GM19395 (cell line): ENCODE measurements at regions not wholly inside any gene's neighbourhood (a gene's known extent, or its start where the extent isn't known, plus 50 kb on each side); places are given as distances from the start of the nearest gene placed in this dataset.
"Not testable (repeated sequence)": the region's sequence is repeated elsewhere in the genome, so short reads cannot be mapped to it uniquely, and the experiment has no call there.

Experiments
- ATAC-seq: cut with Tn5 transposase; IDR thresholded peaks from one replicate; pipeline ENCODE4 v1.9.1; 2021; ENCODE audit warnings: mild to moderate bottlenecking, moderate library complexity; ENCODE audit not compliant: unreplicated experiment

GRCh38 chr3:77707281-77707680 is 667.4 kb downstream of the ROBO2 start:
- no peak for ATAC-seq

- no peak for ATAC-seq
Observed at GRCh38 chr3:77709155-77709554, 669.3 kb downstream of the ROBO2 start.

DNA sequence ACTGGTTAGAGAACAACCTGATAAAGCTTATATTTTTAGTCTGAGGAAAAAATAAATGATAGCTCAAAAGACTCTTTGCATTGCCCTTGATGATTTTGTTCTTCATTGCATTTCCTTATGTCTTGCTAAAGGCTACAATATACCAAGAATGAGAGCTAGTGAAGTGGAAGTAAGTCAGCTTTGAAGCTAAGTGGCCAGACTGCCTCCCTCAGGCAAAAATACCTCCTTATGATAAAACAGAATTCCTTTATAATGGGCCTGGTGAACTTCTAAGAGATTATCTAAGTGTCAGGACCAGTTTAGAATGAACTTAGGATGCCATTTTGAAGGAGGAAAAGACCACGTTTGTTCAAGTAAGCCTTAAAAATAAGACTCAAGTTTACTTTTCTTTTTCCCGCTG is 678.4 kb downstream of the ROBO2 start:
- ATAC-seq, result no peak

GRCh38 chr3:77720460-77720971 is 680.6 kb downstream of the ROBO2 start:
- no peak for ATAC-seq

DNA sequence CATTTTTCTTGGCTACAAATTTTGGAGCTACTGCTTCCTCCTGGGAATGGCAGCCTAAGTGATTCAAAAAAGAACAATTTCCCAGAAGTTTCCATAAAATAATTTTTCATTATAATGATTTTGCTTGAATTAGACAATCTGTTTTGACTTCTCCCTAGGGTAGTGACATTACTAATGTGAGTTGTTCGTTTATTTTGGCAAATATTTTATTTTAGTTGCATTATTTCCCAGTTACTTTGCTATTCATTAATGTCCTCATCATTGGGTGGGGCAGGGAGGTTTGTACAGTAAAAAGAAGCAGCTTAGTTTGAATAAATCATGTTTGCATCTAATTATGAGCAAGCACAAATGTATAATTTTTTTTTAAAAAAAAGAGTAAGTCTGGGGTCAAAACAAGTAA is 686.6 kb downstream of the ROBO2 start:
- no peak for ATAC-seq

DNA sequence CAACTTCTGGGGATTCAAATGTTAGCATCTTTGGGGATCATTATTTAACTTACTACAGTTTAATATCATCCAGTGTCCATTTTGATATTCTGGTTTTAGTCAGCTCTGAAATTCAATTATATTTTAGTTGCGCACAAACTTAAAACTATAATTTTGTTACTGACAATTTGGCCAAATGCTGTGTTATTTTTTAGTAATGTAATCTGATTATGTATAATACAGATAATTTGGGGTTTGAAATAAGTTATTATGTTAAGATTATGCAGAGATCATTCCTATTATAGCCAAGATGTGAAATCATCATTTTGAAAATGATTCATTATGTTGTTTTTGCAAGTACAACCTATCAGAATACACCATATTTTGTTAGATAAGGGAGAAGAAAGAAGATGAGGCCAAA is 706.1 kb downstream of the ROBO2 start:
- ATAC-seq, result no peak

- no peak for ATAC-seq
Observed at GRCh38 chr3:77746892-77747291, 707.0 kb downstream of the ROBO2 start.

GRCh38 chr3:77756397-77756975 is 716.6 kb downstream of the ROBO2 start:
- not testable (repeated sequence) for ATAC-seq

DNA sequence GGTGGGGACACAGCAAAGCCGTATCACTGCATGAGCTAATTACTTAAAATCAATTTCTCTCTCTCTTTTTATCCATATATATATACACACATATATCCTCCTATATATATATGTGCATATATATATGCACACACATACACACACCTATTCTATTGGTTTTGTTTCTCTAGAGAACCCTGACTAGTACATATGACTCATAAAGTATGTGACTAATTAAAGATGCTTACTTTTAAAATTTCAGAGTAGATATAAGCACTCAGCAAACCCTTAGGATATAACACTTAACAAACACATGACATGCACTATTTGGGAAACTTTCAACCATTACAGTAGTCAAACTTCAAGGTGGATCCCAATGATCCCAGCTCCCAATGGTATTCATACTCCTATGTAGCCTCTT is 732.6 kb downstream of the ROBO2 start:
- no peak for ATAC-seq

- no peak for ATAC-seq
Observed at GRCh38 chr3:77773084-77773483, 733.2 kb downstream of the ROBO2 start.

DNA sequence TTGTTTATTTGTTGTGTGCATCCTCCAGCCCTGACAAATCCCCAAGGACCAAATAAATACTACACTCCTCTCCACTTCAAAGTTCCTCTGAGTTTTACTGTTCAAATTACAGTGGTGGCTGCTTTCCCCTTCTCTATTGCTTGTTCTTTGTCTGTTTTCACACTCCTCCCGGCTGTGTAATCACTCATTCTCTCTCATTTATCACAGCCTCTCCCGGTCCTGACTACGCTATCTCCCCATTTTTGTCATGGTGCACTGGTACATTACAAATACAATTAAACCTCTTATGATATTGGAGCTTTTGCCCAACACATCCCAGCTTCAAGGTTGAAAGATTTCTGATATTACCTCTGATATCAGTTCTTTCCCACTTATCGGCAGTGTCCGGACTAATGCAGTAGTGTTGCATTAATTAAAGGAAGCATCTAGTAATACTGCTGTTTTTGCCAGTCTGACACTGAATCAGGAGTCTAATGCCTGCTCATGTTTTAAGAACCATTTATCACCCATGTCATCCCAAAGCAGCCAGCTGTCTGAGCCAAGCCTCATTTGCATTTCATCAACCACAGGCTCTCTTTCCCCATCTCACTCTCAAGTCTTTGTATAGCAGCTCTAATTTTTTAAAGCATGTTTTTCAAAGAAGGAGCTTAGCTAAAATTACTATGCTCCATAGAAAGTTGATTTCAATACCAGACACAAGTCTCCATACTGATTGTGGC is 740.5 kb downstream of the ROBO2 start:
- no peak for ATAC-seq

GRCh38 chr3:77786216-77786615 is 746.3 kb downstream of the ROBO2 start:
- no peak for ATAC-seq

GRCh38 chr3:77795013-77795412 is 755.1 kb downstream of the ROBO2 start:
- ATAC-seq, result no peak

DNA sequence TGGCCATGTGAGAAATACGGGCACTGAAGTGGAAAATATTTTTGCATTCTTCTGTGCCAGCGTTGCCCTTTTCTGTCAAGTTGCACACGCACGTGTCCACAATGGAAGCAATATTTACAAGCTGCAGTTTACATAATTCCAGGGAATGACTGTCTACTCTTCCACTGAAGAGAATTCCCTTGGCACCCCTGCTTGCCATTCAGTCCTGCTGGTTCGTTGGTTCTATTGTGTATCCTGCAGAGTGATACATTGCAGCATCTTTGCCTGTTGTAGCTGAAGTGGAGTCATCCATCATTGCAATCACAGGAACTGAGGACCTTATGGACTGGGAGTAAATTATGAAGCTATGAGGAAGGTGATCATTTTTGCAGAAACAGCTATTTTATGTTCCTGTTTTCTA is 759.4 kb downstream of the ROBO2 start:
- ATAC-seq, result no peak

DNA sequence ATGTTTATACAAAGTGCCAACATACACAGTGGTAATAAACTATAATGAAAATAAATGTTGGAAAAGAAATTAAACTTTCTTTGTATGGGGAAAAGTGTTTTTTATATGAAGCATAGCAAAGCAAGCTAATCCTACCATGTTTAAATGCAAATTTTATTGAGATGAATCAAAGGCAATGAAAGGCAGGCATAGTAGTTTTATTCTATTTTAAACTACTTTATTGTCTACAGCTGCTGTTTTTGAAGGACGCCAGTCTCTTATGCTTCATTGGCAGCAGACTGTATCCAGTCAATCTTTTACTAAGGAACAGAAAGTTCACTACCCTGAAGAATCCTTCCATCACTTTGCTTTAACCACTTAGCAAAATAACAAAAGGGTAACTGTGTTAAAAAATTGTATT is 761.0 kb downstream of the ROBO2 start:
- no peak for ATAC-seq

DNA sequence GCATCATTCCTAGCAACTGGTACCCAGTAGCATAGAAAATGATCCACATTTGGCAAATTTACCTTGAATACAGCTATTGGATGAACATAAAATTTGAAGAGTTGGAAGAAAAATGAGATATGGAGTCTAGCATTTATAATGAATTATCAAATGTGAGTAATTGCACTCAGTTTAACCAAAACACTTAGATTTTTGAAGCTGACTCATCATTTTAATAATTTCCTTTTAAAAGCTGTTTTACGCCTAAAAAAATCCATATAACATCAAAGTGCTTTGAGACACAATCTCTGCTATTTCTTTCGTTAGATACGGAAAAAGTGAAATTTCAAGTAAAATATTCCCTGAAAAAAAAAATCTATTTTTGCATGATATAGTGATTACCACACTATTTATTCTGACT is 767.4 kb downstream of the ROBO2 start:
- ATAC-seq, result no peak

- ATAC-seq, result no peak
Observed at GRCh38 chr3:77814845-77815244, 774.9 kb downstream of the ROBO2 start.

DNA sequence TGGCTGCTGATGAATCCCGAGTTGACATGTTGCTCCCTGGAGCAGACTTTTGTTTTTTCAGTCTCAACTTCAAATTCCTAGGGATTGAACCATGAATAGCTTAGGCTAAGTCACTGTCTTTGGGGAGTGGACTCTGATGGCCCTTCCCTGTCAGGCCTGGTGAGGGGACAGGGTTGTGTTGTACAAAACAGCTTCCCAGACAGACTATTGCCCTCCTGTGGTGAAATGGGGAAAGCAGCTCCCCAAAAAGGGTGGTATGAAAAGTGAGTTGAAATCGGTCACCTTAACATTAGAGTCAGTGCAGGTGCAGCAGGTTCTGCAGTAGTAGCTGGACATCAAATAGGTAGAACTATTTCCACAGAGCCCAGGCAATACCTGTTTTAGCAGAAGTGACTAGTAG is 775.6 kb downstream of the ROBO2 start:
- ATAC-seq, result no peak

DNA sequence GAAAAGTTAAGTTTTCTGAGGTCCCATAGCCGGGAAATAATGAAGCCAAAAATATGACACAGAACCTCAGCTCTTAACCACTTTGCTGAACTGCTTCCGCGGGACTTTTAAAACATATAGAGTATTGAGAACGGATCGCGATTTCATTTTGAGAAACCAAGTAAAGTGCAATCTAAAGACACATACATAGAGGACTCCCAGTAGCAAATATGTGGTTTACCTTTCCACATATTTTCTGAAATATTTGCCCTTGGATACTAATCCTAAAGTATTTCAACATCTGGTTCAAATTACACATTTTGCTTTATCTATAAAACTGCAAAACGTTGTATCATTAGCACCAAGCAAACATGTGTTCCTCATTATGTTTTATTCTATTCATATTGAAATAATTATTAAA is 776.5 kb downstream of the ROBO2 start:
- no peak for ATAC-seq

DNA sequence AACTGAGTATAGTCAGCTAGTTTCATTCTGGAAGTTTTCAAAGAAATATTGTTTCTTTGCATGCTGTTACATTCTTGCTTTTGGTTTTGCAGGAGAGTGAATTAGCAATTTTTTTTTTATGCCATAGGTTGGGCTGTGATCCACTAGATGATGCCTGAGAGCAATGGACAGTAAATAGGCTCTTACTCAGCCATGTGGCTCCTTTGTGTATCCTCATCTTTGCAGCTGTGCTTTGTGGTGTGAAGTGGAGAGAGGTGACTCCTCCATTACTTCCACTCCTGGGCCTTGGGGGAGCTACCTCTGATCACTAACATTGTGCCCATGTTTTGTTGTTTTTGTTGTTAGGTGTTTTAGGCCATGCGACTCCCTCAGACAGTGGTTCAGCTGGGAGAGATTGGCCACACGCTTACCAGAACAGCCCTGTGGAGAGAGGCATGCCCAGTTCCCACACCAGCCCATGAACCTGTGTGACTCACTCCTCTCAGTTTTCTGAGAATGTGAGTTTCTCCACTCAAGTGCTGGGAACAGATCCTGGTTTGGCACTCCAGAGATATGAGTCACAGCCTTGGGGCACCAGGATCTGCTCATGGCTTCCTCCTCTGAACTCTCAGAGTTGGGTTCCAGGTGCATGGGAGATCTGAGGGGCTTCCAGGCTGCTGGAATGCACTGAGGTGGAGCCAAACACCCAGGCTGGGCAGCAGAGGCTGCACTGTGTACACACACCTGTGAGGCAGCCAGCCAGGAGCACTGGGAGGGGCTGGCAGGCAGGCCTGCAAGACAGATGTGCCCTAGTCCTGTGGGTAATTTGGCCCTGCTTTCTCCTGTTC is 785.3 kb downstream of the ROBO2 start:
- ATAC-seq, result no peak

DNA sequence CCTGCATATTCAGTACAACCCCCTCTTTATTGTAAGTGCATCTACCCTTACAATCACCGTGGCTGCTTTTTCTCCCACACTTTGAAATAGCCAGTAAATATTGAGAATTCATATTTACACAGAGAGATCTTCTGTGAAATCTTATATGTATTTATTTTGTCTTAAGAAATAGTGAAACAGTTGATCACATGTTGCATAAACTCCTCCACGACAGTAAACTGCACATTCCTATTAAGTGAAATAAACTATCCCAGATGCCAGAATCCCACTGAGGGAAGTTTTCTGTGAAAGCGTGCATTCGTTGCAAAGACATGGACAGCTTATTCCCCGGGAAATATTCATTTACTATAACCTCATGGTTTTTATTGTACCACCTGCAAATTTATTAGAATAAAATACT is 796.0 kb downstream of the ROBO2 start:
- no peak for ATAC-seq
